HG03439 (cell line): ENCODE measurements at regions not wholly inside any gene's neighbourhood (a gene's known extent, or its start where the extent isn't known, plus 50 kb on each side); places are given as distances from the start of the nearest gene placed in this dataset.

Experiments
- ATAC-seq: cut with Tn5 transposase; IDR thresholded peaks from one replicate; pipeline ENCODE4 v1.9.1; 2021; ENCODE audit warnings: mild to moderate bottlenecking, moderate library complexity; ENCODE audit not compliant: unreplicated experiment

DNA sequence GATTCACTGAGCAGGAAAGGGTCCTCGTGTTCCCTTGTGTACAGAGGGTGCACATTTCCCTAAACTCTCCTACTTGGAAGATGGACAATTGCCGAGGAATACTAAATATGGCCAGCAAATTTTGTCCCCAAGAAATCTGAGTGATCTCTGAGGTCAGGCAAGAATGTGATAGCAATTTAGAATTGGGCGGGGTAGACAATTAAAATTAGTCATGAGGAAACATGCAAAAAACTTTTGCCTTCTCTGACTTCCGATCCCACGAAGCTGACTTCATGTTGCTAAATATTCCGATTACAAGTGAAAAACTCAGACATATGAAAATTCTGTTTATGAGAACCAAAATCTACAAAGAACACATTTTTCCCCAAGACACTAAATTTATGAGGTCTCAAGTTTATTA, 453.9 kb upstream of the ZFP42 start:
- ATAC-seq, result no peak

DNA sequence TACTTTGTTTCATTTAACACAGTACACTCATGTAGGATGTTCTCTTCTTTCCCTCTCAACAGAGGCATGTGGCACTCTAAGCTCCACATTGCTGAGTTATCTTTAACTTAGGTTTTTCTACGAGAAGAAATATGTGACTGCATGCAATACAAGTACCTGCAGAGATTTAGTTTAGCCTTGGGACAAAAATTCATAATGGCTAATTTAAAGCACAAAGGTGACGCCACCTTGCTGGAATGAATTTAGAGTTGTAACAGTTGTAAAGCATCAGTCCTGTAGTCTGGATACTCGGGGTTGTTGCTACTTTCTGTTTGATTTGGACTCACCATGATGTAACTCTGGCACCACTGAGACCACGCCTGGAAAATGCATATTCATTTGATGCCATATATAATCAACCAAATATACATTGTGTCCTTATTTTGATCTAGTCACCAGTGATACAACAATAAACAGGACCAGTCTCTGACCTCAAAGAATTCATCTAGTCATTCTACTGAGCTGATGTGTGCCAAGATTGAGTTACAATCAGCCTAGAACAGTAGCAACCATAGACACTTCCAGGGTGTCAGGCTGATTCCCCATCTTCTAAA, 451.0 kb upstream of the ZFP42 start:
- ATAC-seq, result no peak

DNA sequence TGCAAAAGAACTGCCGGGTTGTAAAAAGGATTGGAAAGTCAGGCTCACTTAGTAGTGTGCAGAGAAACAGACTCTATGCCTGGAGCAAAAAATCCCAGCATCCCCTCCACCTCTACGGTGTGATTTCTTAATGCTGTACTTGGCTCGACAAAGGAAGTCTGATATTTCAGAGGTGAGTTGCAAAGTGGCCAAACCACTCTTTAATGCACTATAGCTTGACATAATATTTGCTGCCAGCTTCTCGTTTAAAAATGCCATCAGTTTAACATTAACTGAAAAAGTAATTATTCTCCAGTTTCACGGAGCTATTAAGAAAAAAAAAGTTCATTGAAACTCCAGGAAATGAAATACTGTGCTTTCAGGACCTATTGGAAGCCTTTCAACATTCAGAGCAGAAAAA, 448.3 kb upstream of the ZFP42 start:
- ATAC-seq, result no peak

DNA sequence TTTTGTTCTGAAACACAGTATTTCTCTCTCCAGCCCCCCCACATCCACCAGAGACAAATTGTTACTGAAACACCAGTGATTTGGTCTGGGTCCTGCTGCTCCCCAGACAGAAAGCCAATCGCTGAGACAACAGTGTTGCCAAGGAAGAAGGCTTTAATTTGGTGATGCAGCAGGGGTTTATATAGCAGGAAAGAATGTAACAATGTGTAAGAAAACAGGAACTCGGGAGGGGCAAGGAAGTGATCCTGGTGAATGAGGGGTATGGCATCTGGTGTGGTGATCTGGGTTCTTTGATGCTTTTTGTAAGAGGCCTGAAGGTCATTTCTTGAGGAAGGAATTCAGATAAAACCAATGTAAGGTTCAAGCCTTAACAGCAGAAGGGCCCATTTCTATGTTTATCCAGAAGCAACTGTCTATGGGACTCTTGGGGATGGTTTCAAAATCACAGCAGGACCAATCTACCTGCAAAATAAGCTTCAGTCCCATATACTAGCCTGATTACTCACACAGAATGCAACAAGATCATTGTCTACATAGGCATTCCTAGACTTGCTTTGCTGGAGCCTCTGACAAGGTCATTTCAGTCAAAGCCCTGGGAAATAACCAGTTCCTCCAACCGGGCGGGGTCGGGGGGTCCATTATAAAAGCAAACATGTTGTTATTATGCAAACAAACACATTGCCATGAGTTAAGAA, 445.2 kb upstream of the ZFP42 start:
- no peak for ATAC-seq

DNA sequence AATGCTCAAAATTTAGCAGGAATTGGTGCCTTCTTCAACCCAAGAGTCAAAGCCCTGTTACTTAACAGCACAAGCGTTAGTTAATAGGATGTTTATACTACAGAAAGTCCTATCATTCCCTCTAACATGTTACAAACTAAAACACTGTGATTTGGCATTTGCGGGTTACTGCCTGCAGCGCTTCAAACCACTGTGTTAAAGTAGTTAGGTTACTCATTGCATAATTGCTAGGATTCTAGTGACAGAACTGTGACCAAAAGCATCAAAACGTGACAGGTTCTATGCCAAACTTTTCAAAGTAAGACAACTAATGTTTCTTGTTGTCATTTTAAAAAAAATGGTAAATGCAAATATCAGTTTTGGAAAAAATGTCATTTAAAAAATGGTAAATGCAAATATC, 442.8 kb upstream of the ZFP42 start:
- no peak for ATAC-seq

DNA sequence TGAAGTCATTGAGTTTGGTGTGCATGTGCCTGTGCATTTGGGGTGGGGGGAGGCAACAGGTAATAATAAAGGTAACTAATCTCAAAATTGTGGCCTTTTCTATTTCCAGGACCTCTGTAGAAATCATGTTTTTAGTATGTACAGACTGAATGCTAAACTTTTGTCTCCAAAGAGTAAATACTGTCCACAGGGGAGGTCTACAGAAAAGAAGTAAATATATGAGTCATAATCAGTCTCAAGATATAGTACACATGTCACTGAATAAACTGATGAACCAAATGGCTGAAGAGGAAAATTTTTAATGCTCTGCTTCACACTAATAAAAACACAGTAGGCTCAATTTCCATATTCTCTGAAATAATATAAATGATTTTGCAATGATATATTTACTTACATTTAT, 440.4 kb upstream of the ZFP42 start:
- no peak for ATAC-seq

DNA sequence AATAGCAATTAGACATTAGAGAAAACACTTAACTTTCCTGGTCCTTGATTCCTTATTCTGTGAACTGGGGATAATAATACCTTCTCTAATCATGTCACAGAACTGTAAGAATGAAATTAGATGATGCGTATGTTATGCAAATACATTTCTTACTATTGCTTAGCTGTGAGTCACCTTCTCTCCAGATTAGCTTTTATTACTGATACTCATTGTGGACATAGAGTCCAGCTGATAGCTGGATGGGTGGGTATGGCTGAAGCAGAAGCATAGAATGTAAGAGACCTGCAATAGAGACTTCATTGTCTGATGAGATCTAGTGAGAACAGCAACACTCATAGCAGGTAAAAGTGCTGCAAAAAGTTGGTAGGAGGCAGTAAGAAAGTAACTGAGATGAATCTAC, 437.2 kb upstream of the ZFP42 start:
- ATAC-seq, result no peak

DNA sequence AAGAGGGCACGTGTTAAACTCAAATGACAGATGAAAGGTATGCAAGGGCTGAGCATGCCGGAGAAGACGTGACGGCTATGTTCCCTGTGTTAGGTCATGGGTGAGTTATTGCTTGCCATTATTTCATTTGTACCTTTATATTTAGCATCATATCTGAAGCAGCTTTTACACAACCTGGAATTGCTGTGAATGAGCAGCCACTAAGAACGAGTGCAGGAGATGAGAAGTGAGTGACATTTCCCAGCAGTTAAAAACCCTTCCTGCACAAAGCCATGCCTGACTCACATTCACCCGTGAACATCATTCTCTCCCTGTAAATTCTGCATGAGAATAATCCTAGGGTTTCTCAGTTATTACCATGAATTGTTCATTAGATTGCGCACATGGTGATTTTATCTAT, 433.2 kb upstream of the ZFP42 start:
- ATAC-seq, result no peak

DNA sequence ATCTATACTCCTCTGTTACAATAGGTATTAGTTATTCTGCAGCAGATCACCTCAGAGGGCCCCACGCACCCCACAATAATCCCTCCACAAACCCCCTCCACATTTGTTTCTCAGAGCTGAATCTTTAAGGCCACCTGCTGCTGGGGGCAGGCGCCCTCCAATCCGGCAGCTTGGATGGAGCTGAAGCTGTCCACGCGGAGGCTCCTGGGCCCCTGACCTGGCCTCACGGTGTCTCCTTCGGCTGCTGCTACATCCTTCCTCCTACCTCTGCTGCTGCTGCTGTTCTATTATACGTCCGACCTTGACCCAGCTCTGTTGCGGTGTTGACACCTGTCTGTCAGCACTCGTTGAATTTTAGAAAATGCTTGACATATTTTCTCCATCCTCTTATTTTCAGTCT, 430.2 kb upstream of the ZFP42 start:
- no peak for ATAC-seq

DNA sequence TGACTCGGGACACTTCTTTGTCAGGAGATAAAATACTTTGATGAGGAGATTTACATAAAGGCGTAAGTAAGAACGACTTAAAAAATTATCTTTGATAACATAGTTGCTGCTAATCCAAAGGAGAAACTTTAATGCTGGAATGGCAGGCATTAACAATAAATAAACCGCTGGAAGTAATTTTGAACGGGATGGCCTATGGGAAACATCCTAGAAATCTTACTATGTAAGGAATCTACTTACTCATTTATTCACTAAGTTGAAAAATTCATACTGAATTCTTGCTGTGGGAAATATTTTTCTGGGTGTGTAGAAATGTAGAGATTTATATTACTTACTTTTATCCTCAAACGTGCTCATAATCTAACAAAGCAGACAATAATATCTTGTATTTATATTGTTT, 425.7 kb upstream of the ZFP42 start:
- no peak for ATAC-seq

DNA sequence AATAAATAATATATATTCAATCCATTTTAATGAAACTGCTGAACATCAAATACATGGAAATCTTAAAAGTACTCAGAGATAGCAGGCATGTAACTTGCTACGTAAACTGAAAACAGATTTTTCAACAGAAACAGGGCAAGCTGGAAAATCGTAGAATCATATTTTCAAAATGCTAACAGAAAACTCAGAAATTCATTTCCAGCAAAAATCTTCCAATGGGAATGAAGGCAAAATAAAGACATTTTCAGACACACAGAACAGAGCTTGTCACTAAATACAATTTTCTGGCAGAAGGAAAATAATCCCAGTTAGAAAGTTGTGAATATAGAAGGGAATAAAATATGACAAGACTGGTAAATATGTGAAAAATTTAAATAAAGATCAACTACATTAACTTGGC, 419.9 kb upstream of the ZFP42 start:
- ATAC-seq, result no peak

DNA sequence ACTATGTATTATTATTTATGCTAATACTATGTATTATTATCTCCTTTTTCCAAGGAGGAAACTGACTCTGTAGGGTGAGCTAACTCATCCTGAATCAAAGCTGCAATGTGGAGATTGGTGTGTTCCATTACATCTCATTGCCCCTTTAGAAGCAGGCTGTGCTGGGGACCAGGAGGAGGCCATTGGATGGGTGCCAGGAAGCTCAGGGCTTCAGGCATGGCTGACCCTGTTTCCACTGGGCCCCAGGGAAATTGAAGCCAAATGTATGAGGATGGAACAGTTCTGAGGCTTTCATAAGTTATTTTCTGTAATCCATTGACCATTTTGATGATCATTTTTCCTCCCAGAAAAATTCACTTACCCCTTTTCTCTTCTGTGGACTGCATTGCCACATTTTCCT, 418.8 kb upstream of the ZFP42 start:
- ATAC-seq, result no peak

DNA sequence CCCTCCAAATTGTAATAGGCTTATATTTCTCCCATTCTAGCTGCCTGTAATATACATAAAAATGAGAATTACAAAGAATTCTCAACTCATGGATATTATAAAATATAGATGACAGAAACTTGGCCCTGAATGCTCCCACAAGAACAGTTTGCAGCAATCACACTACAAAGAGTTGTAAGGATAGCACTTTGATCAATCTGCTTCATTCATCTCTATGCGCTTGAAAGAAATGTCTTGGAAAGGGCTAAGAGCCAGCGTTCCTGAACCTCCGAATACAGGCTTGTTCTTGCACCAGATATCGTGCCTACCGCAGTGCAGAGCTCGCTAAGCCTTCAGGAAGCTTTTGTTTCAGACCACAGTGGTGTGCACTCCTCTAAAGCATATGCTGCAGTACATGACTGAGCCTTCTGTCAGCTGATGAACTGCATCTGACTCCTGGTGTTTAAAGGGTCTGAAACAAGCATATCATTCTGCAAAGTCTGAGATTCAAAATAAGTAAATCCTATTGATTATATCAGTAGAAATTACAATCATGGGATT, 417.6 kb upstream of the ZFP42 start:
- no peak for ATAC-seq

DNA sequence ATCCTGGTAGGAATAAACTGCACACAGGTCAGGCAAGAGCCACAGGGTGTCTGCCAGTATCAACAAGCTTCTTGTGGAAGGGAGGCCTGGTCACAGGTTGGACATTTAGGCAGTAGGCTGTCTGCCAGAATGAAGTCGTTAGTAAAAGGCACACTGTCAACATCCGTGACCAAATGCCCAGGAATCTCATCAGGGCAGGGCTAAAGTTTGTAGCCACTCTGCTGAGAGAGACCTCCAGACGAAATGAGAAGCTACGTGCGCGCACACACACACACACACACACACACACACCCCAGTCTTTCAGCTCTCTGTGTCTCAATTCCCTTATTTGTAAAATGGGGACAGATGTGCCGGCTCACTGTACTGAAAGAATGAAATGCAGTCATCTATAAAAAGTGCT, 408.7 kb upstream of the ZFP42 start:
- ATAC-seq, result no peak

DNA sequence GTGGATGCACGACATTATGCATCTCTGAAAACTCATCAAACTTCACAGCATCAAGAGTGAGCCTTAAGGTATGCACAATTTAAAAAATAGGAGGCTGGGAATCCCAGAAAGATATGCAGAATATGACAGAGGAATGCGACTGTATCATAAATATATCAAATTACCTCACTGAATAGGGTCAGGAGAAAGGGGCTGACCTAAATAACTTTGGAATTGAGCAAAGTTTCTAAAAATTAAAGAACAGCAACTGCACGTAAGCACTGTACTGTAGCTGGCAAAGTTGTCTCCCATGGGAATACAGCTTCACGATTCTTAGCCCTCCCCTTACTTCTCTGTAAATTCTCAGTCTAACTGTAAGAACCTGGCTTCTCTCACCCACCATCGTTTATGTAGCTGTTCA, 397.4 kb upstream of the ZFP42 start:
- no peak for ATAC-seq

DNA sequence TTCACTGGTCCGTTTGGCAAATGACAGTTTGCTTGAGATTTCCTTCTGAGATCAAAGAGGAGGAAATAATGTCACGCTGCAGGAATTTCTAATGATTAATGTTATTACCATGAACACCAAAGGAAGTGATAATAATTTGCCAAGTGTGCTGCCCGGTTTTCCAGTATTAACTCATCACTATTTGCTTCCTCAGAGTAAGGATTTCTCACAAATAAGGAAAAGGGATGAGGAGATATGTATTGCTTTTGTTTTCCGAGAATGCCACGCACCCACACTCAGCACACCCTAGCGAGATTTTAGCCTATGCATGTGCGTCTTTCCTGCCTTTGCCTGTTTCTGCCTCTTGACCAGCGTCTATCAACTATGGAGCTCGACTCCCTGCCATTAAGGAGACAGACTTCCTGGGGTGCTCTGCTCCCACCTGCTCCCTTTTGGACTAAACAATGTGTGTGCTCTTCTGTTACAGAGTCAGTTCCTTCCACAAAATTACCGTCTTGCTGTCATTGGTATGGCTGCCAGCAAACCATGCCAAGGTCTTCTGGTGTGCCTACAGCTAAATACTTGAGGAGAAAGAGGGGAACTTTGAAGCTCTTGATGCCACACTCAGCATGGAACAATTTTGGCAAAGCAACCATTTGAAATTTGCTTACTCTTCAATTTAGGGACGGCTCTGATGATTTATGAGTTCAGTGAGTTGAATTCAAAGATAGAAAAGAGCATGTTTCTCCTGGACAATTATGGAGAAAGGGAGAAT, 393.1 kb upstream of the ZFP42 start:
- ATAC-seq, result no peak

DNA sequence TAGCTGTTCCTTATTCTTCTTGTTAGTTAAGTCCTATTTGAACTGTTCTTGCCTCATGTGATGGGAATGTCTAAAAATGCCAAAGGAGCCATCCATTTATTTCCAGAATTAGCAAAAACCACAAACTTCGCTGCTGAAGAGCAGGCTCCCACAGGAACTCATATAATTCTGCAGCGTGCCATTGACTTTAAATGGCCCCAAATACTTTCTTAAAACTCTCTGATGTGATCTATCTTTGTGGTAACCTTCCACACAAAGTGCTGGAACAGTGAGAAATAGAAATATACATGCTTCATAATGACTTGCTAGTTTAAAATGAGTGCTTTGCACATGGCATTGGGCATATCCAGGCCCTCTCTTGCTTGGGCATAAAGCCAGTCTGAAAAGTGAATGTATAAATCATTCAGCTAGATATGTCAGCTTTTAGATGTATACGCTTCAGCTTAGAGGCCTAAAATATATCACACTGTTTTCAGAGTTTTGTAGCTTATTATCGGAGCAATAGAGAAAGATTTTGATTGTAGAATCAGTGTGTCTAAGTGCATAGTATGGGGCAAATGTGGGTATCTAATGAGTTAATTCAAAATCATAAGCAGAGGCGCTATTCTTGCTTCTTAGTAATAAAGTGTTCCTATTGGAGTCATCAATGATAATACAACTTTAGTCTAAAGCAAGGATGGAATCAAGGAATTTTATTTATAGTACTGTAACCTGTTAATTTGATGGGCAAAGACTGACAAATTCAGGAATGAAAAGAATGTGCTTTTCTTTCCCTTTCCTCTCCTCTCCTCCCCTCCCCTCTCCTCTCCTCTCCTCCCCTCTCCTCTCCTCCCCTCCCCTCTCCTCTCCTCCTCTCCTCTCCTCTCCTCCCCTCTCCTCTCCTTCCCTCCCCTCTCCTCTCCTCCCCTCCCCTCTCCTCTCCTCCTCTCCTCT, 392.2 kb upstream of the ZFP42 start:
- no peak for ATAC-seq

DNA sequence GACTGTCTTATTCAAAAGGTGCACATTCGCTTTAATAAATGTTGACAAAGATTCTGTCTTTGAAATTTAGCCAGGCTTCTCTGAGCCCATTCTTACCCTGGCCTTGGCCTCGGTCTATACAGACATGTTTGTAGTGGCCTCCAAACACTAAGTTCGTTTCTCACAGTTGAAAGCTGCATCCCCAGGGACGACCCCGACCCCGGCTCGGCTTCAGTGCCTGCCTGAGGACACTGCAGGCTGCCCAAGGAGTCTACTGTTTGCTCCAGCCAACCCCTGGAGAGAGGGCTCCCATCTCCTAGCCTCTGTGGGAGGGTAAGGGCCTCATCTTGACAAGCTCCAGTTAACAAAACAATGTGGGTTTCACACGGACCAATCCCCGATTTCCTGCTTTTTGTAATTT, 390.6 kb upstream of the ZFP42 start:
- ATAC-seq, result no peak

DNA sequence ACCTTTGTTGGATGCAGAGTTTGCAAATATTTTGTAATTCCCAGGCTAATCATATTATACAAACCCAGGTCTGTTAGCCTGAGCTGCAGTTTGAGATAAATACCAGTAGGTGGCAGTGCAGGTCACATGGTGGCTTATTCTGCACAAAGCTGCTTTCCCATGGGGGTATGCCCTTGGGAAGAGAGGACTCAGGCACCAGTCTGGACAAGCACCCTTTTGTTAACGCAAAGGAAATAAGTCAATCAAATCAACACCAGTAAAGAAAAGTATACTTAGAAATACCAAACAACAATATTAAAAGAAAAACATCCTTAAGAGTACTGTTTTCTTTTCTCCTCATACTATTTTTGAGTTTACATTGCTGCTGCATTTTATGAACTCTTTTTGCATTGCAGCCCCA, 389.0 kb upstream of the ZFP42 start:
- no peak for ATAC-seq

DNA sequence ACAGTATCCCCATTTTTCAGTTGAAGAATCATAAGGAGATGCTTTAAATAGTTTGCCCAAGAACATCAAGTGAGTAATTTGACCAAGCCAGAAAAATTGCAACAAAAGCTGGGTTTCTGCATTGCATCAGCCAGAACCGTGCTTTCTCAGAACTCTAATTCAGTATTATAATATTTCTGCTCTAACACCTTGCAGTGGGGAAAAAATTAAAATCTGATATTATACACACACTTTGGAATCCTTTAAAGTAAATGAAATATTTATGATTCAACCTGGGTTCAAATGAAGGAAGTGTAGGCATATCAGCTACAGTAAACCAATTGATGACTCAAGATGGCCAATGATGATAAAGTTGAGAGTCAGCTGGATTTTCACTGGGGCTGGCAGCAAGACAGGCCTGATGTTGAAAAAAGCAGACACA, 387.6 kb upstream of the ZFP42 start:
- ATAC-seq, result no peak

DNA sequence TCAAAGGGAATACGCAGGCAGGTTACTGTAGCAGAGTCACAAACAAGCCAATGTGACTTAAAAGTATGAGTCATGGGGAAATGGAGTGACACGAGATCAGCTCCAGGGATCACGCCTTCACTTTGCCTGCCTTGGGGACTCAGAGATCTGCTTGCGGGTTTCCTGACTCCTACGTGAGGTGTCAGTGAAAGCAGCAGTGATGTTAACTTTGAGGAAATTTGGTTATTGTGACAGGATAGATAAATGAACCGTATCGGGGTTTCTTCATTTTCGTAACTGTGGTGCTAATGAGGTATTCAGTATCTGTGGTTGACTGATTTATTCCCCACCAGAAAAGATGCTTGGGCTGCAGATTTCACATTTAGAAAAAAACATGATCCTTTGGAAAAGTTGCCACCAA, 383.3 kb upstream of the ZFP42 start:
- ATAC-seq, result no peak
